ENCODE measurements at regions not wholly inside any gene's neighbourhood (a gene's known extent, or its start where the extent isn't known, plus 50 kb on each side); places are given as distances from the start of the nearest gene placed in this dataset.

GRCh38 chr7:85608804-85609203 is 421.9 kb upstream of the SEMA3D start:
- no peak overlapping the region for H3K4me3 ChIP-seq (ENCODE audit: low read depth, low read length)
- no peak for TF ChIP-seq CTCF (conservative IDR thresholded peaks at IDR 0.05; ENCODE audit: low read depth, low read length)
- no peak for DNase-seq (ENCODE audit: low read depth)

GRCh38 chr7:85602196-85602595 is 415.3 kb upstream of the SEMA3D start:
- TF ChIP-seq CTCF (conservative IDR thresholded peaks at IDR 0.05; ENCODE audit: low read depth, low read length) = no peak
- no peak overlapping the region for H3K4me3 ChIP-seq (ENCODE audit: low read depth, low read length)
- DNase-seq (ENCODE audit: low read depth) = no peak

- H3K4me3 ChIP-seq (ENCODE audit: low read depth, low read length) = no peak overlapping the region
- no peak for TF ChIP-seq CTCF (conservative IDR thresholded peaks at IDR 0.05; ENCODE audit: low read depth, low read length)
- DNase-seq (ENCODE audit: low read depth) = no peak
Measured at GRCh38 chr7:85600395-85600794, 413.5 kb upstream of the SEMA3D start.

- H3K4me3 ChIP-seq (ENCODE audit: low read depth, low read length) = no peak overlapping the region
- no peak for TF ChIP-seq CTCF (conservative IDR thresholded peaks at IDR 0.05; ENCODE audit: low read depth, low read length)
- DNase-seq (ENCODE audit: low read depth) = no peak
Measured at GRCh38 chr7:85596827-85597226, 410.0 kb upstream of the SEMA3D start.

- no peak for TF ChIP-seq CTCF (conservative IDR thresholded peaks at IDR 0.05; ENCODE audit: low read depth, low read length)
- no peak for DNase-seq (ENCODE audit: low read depth)
- H3K4me3 ChIP-seq (ENCODE audit: low read depth, low read length) = no peak overlapping the region
Measured at GRCh38 chr7:85595750-85596178, 408.9 kb upstream of the SEMA3D start.

- no peak for DNase-seq (ENCODE audit: low read depth)
- TF ChIP-seq CTCF (conservative IDR thresholded peaks at IDR 0.05; ENCODE audit: low read depth, low read length) = no peak
- no peak overlapping the region for H3K4me3 ChIP-seq (ENCODE audit: low read depth, low read length)
Measured at GRCh38 chr7:85593355-85593754, 406.5 kb upstream of the SEMA3D start.

GRCh38 chr7:85587785-85588184 is 400.9 kb upstream of the SEMA3D start:
- no peak overlapping the region for H3K4me3 ChIP-seq (ENCODE audit: low read depth, low read length)
- no peak for TF ChIP-seq CTCF (conservative IDR thresholded peaks at IDR 0.05; ENCODE audit: low read depth, low read length)
- DNase-seq (ENCODE audit: low read depth) = no peak

Measured in epithelial cell of proximal tubule (primary cell).